ENCODE measurements at regions not wholly inside any gene's neighbourhood (a gene's known extent, or its start where the extent isn't known, plus 50 kb on each side); places are given as distances from the start of the nearest gene placed in this dataset.

DNA sequence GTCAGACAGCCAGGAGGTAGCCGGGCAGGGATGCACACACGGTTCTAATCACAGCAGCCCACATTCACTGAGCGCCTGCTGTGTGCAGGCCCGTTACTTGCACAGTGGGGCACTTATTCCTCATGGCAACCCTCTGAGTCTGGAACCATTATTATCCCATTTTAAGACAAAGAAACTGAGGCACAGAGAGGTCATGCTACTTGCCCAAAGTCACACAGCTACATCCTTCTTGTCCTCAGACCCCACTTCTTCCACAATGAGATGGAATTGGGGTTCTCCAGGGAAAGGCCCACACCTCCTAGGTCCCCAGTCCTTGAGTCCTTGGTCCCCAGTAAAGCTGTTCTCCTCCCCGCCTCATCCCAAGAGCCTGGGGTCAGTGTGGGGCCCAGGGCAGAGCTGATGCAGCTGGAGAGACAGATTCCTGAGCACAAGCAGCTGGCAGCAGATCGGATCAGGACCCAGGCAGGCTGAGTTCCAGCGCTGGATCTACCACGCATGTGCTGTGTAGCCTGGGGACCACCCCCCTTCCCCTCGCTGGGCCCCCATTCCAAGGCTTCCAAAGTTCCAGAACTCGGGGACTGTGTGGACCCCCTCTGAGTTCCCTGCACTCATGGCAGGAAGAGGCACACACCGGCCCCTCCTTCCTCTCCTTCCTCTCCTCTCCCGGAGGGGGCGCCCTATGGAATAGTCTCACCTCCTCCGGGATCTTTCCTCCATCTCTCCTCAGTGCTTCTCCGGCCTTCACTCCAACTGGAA is 393.4 kb downstream of the MATN1 start:
- TF ChIP-seq, protein P1, sequence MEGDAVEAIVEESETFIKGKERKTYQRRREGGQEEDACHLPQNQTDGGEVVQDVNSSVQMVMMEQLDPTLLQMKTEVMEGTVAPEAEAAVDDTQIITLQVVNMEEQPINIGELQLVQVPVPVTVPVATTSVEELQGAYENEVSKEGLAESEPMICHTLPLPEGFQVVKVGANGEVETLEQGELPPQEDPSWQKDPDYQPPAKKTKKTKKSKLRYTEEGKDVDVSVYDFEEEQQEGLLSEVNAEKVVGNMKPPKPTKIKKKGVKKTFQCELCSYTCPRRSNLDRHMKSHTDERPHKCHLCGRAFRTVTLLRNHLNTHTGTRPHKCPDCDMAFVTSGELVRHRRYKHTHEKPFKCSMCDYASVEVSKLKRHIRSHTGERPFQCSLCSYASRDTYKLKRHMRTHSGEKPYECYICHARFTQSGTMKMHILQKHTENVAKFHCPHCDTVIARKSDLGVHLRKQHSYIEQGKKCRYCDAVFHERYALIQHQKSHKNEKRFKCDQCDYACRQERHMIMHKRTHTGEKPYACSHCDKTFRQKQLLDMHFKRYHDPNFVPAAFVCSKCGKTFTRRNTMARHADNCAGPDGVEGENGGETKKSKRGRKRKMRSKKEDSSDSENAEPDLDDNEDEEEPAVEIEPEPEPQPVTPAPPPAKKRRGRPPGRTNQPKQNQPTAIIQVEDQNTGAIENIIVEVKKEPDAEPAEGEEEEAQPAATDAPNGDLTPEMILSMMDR (IDR thresholded peaks at IDR 0.05): no peak
- DNase-seq (ENCODE audit: low spot score in 2 of 2): peak in 1 of 2 donors; percentile 16
- intact Hi-C loops (cut with DNase I): no loop called here
- Histone ChIP-seq H3K27ac (no peak overlapping the region), H3K36me3 (no peaks in the 10 kb centered on the region), H3K4me1 (no peaks in the 10 kb centered on the region), H3K27me3 (no peaks in the 10 kb centered on the region), H3K9me3 (no peaks in the 10 kb centered on the region), H3K4me3 (no peak overlapping the region)

DNA sequence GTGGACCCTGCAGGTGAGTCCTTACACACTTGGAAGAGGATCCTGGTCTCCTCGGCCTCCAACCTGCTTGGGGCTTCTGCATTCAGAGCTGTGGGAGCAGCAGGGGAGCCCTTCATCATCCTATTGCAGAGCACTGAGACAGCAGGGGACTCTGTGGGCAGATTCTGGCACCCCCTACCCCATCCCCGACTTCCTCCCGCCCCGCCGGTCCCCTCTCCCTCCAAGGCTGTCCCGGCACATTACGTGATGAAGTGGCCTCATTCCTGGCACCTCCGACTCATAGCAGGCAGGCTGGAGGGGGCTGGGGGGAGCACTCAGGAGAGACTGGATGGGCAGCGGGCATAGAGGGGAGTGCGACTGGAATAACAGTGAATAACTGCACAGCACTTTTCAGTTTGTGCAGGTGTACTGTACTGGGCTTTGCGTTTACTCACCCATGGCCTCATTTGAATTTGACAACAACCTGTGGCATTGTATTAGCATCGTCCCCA is 394.1 kb downstream of the MATN1 start:
- Histone ChIP-seq H3K36me3 (no peaks in the 10 kb centered on the region), H3K4me3 (no peak overlapping the region), H3K27ac (no peak overlapping the region), H3K27me3 (no peaks in the 10 kb centered on the region), H3K9me3 (no peaks in the 10 kb centered on the region), H3K4me1 (no peaks in the 10 kb centered on the region)
- TF ChIP-seq, protein P1 (IDR thresholded peaks at IDR 0.05): no peak
- DNase-seq (ENCODE audit: low spot score in 2 of 2): peak in 1 of 2 donors; percentile 52
- intact Hi-C loops (cut with DNase I): no loop called here

DNA sequence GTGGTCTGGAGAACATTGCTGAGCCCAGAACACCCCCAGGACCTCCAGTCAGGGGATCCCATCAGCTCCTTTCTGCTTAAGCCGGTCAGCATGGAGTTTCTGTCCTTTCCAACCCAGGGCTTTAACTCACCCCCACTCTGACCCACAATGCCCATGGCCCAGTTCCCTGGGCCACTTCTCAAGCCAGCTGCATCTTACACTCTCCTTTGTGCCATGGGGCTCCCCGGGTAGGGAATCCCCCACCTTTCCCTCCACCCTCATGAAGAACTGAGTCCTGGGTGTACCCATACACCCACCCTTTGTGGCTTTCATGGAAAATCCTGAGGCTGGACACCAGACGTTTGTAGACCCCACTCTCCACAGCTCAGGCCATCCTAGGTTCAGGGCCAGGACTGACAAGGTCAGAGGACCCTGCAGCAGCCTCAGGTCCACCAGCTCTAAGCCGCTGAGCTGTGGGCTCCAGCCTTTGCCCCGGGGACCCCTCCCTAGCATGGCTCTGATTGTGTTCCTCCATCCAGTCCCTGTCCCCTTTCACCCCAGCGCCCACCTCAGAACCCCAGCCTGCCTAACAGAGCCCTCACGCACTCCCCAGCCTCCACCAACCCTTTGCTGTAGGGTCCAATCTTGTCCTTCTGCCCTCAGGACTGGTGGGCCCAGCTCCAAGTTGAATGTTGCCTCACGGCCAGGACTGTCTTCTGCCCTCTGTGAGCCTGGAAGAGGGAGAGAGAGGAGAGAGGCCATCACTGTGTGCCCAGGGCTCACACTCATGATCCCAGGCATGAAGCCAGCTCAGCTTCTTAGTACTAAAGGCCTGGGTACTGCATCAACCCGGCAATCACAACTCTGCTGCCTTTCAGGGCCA is 394.8 kb downstream of the MATN1 start:
- Histone ChIP-seq H3K4me3 (no peak overlapping the region), H3K27ac (no peak overlapping the region), H3K9me3 (no peaks in the 10 kb centered on the region), H3K36me3 (no peaks in the 10 kb centered on the region), H3K4me1 (no peaks in the 10 kb centered on the region), H3K27me3 (no peaks in the 10 kb centered on the region)
- peak in 1 of 2 donors; percentile 16 for DNase-seq (ENCODE audit: low spot score in 2 of 2)
- intact Hi-C loops (cut with DNase I): no loop called here
- TF ChIP-seq, protein P1 (IDR thresholded peaks at IDR 0.05): no peak

DNA sequence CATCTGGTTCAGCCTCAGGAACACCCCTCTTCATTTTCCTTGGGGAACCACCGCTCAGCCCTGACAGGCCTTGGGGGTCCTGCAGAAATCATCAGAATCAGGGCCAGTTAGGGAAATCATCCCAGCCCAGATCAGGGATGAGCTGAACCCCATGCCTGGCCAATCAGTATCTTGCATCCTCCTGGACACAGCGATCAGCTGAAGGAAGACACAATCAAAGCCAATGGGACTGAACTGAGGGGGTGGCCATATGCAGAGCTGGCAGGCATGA is 395.4 kb downstream of the MATN1 start:
- no peaks in the 10 kb centered on the region for H3K36me3 ChIP-seq
- H3K9me3 ChIP-seq: no peaks in the 10 kb centered on the region
- no peak overlapping the region for H3K27ac ChIP-seq
- intact Hi-C loops (cut with DNase I): no loop called here
- DNase-seq (ENCODE audit: low spot score in 2 of 2): no peak
- H3K4me1 ChIP-seq: no peaks in the 10 kb centered on the region
- TF ChIP-seq, protein P1 (IDR thresholded peaks at IDR 0.05): no peak
- no peak overlapping the region for H3K4me3 ChIP-seq
- H3K27me3 ChIP-seq: no peaks in the 10 kb centered on the region

DNA sequence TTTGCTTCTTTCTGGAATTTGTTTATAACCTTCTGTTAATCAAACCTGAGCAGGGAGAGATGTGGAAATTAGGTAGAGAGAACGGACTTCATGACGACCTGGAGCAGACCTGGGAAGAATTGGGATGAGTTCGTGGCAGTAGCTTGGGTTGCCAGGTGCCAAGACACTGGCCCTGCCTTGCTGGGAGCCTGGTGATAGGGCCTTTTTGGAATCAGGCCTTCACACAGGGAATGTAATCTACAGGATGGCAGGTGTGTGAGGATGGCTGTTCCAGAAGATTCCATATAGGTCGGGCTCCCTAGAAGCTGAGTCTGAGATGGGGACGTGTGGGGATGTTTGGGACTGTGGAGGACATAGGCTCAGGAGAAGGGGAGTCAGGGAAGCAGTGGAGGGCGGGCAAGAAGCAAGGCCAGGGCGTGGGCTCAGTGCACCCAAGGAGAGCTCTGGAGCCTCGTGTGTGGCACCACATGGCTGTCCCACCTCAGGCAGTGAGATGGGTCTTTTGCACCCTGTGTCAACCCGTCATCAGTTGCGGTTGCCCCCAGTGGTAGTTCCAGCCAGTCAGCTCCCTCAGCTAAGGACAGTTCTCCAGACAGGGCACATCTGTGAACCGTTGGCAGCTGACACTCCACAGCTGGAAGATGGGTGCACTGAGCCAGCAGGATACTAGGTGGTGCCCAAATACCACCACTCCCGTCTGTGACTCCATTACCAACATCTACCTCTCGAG is 395.9 kb downstream of the MATN1 start:
- DNase-seq (ENCODE audit: low spot score in 2 of 2): peak in 1 of 2 donors; percentile 52
- TF ChIP-seq, protein P1 (IDR thresholded peaks at IDR 0.05): no peak

More for the DNA sequence above, 395.9 kb downstream of the MATN1 start:
- no peaks in the 10 kb centered on the region for H3K27me3 ChIP-seq
- no peaks in the 10 kb centered on the region for H3K9me3 ChIP-seq
- H3K4me1 ChIP-seq: no peaks in the 10 kb centered on the region
- no peak overlapping the region for H3K4me3 ChIP-seq
- H3K36me3 ChIP-seq: no peaks in the 10 kb centered on the region
- no peak overlapping the region for H3K27ac ChIP-seq
- intact Hi-C loops (cut with DNase I): no loop called here
